SJSA1 (cell line): ENCODE measurements at regions not wholly inside any gene's neighbourhood (a gene's known extent, or its start where the extent isn't known, plus 50 kb on each side); places are given as distances from the start of the nearest gene placed in this dataset.

Experiments
- DNase-seq, 2 experiments: peaks; one replicate each; pipeline ENCODE4 v3.0.0-alpha.2; 2015 to 2020; ENCODE audit warnings: low spot score in 2 of 2, low read depth in 1 of 2
- H3K27ac ChIP-seq: fragments of 250-450 bp; sonication (Bioruptor Pico); 2 replicates; pipeline ENCODE4 v1.5.1; 2020; ENCODE audit warnings: mild to moderate bottlenecking, moderate library complexity
- H3K27me3 ChIP-seq: fragments of 250-450 bp; sonication (Bioruptor Pico); replicated peaks from 2 replicates; pipeline ENCODE4 v1.5.1; 2020; ENCODE audit warnings: mild to moderate bottlenecking, moderate library complexity
- H3K36me3 ChIP-seq: fragments of 250-450 bp; sonication (Bioruptor Pico); 2 replicates; pipeline ENCODE4 v1.5.1; 2020; ENCODE audit warnings: mild to moderate bottlenecking
- H3K4me1 ChIP-seq: fragments of 250-450 bp; sonication (Bioruptor Pico); replicated peaks from 2 replicates; pipeline ENCODE4 v1.6.1; 2021; ENCODE audit warnings: mild to moderate bottlenecking
- H3K4me3 ChIP-seq: fragments of 250-450 bp; sonication (Bioruptor Pico); 2 replicates; pipeline ENCODE4 v1.5.1; 2020; ENCODE audit warnings: mild to moderate bottlenecking
- H3K9me3 ChIP-seq: fragments of 250-450 bp; sonication (Bioruptor Pico); replicated peaks from 2 replicates; pipeline ENCODE4 v1.5.1; 2020; ENCODE audit warnings: mild to moderate bottlenecking

GRCh38 chr5:167020418-167020817, 1271.0 kb upstream of the WWC1 start:
- no peak for DNase-seq
- Histone ChIP-seq H3K27me3 (no peaks in the 10 kb centered on the region), H3K4me3 (no peak overlapping the region), H3K9me3 (no peaks in the 10 kb centered on the region), H3K4me1 (no peaks in the 10 kb centered on the region), H3K36me3 (no peaks in the 10 kb centered on the region), H3K27ac (no peak overlapping the region)

GRCh38 chr5:167029488-167029887, 1262.0 kb upstream of the WWC1 start:
- Histone ChIP-seq H3K9me3 (no peaks in the 10 kb centered on the region), H3K27me3 (no peaks in the 10 kb centered on the region), H3K4me1 (no peaks in the 10 kb centered on the region), H3K27ac (no peak overlapping the region), H3K4me3 (no peak overlapping the region), H3K36me3 (no peaks in the 10 kb centered on the region)
- no peak for DNase-seq

GRCh38 chr5:167030500-167031120, 1260.8 kb upstream of the WWC1 start:
- Histone ChIP-seq H3K4me3 (no peak overlapping the region), H3K27ac (no peak overlapping the region), H3K27me3 (no peaks in the 10 kb centered on the region), H3K36me3 (no peaks in the 10 kb centered on the region), H3K4me1 (no peaks in the 10 kb centered on the region), H3K9me3 (no peaks in the 10 kb centered on the region)
- peak; percentile 42 to 50 for DNase-seq

- Histone ChIP-seq H3K27me3 (no peaks in the 10 kb centered on the region), H3K4me3 (no peak overlapping the region), H3K9me3 (no peaks in the 10 kb centered on the region), H3K27ac (no peak overlapping the region), H3K4me1 (no peaks in the 10 kb centered on the region), H3K36me3 (no peaks in the 10 kb centered on the region)
- no peak for DNase-seq
These were observed 1254.9 kb upstream of the WWC1 start for GRCh38 chr5:167036585-167036984.

- no peaks in the 10 kb centered on the region for H3K9me3 ChIP-seq
- H3K36me3 ChIP-seq = no peaks in the 10 kb centered on the region
- H3K4me3 ChIP-seq = no peak overlapping the region
- DNase-seq = peak in 1 of 2 experiments; percentile 58
- no peak overlapping the region for H3K27ac ChIP-seq
- H3K4me1 ChIP-seq = peaks cover 10% of the 10 kb centered on the region
- no peaks in the 10 kb centered on the region for H3K27me3 ChIP-seq
These were observed 1242.3 kb upstream of the WWC1 start for GRCh38 chr5:167049043-167049663.

- H3K9me3 ChIP-seq = no peaks in the 10 kb centered on the region
- no peak overlapping the region for H3K4me3 ChIP-seq
- peak overlapping the region; percentile 51; the same call in 1 of the 2 replicates for H3K27ac ChIP-seq
- H3K36me3 ChIP-seq = no peaks in the 10 kb centered on the region
- no peak for DNase-seq
- peaks cover 10% of the 10 kb centered on the region for H3K4me1 ChIP-seq
- no peaks in the 10 kb centered on the region for H3K27me3 ChIP-seq
These were observed 1241.5 kb upstream of the WWC1 start for GRCh38 chr5:167049771-167050567.

- peak in 1 of 2 experiments; percentile 56 for DNase-seq
- Histone ChIP-seq H3K27ac (peak overlapping the region; percentile 51), H3K4me3 (no peak overlapping the region), H3K27me3 (no peaks in the 10 kb centered on the region), H3K9me3 (no peaks in the 10 kb centered on the region), H3K36me3 (no peaks in the 10 kb centered on the region), H3K4me1 (peaks cover 10% of the 10 kb centered on the region)
These were observed 1240.7 kb upstream of the WWC1 start for GRCh38 chr5:167050568-167051401.

- H3K27me3 ChIP-seq = no peaks in the 10 kb centered on the region
- no peak for DNase-seq
- peak overlapping the region; percentile 51 for H3K27ac ChIP-seq
- no peak overlapping the region for H3K4me3 ChIP-seq
- H3K4me1 ChIP-seq = peaks cover 10% of the 10 kb centered on the region
- no peaks in the 10 kb centered on the region for H3K36me3 ChIP-seq
- no peaks in the 10 kb centered on the region for H3K9me3 ChIP-seq
These were observed 1240.1 kb upstream of the WWC1 start for GRCh38 chr5:167051402-167051768.

GRCh38 chr5:167052791-167053190, 1238.7 kb upstream of the WWC1 start:
- Histone ChIP-seq H3K4me3 (no peak overlapping the region), H3K27me3 (no peaks in the 10 kb centered on the region; the same call in 1 of the 2 replicates), H3K27ac (no peak overlapping the region), H3K36me3 (no peaks in the 10 kb centered on the region), H3K4me1 (peaks cover 10% of the 10 kb centered on the region), H3K9me3 (no peaks in the 10 kb centered on the region)
- DNase-seq = no peak

GRCh38 chr5:167057665-167058064, 1233.8 kb upstream of the WWC1 start:
- no peaks in the 10 kb centered on the region; the same call in 1 of the 2 replicates for H3K27me3 ChIP-seq
- H3K4me1 ChIP-seq = no peaks in the 10 kb centered on the region
- 0 out of 2 replicates have a peak, but pooled peaks cover 2% of the 10 kb centered on the region for H3K9me3 ChIP-seq
- H3K27ac ChIP-seq = no peak overlapping the region
- H3K36me3 ChIP-seq = no peaks in the 10 kb centered on the region
- no peak overlapping the region for H3K4me3 ChIP-seq
- DNase-seq = no peak

GRCh38 chr5:167061695-167062094, 1229.8 kb upstream of the WWC1 start:
- no peaks in the 10 kb centered on the region for H3K4me1 ChIP-seq
- no peak overlapping the region for H3K27ac ChIP-seq
- peaks cover 5% of the 10 kb centered on the region; the same call in 1 of the 2 replicates for H3K27me3 ChIP-seq
- no peaks in the 10 kb centered on the region for H3K36me3 ChIP-seq
- H3K9me3 ChIP-seq = 0 out of 2 replicates have a peak, but pooled peaks cover 2% of the 10 kb centered on the region
- DNase-seq = no peak
- H3K4me3 ChIP-seq = no peak overlapping the region

- DNase-seq = no peak
These were observed 1228.3 kb upstream of the WWC1 start for GRCh38 chr5:167063116-167063515.

GRCh38 chr5:167063788-167064187, 1227.7 kb upstream of the WWC1 start:
- Histone ChIP-seq H3K36me3 (no peaks in the 10 kb centered on the region), H3K4me1 (no peaks in the 10 kb centered on the region), H3K9me3 (0 out of 2 replicates have a peak, but pooled peaks cover 2% of the 10 kb centered on the region), H3K4me3 (no peak overlapping the region), H3K27me3 (peaks cover 5% of the 10 kb centered on the region; the same call in 1 of the 2 replicates), H3K27ac (no peak overlapping the region)
- no peak for DNase-seq

More at GRCh38 chr5:167063116-167063515, 1228.3 kb upstream of the WWC1 start:
- no peak overlapping the region for H3K4me3 ChIP-seq
- H3K27me3 ChIP-seq = peaks cover 5% of the 10 kb centered on the region; the same call in 1 of the 2 replicates
- no peaks in the 10 kb centered on the region for H3K36me3 ChIP-seq
- no peaks in the 10 kb centered on the region for H3K4me1 ChIP-seq
- no peak overlapping the region for H3K27ac ChIP-seq
- 0 out of 2 replicates have a peak, but pooled peaks cover 2% of the 10 kb centered on the region for H3K9me3 ChIP-seq
